Natural killer cell treated with Interleukin-12 subunit alpha and Interleukin-12 subunit beta and Interleukin-15 and Interleukin-18, amount 100 ng/mL, for 72 hours (primary cell): ENCODE measurements at regions not wholly inside any gene's neighbourhood (a gene's known extent, or its start where the extent isn't known, plus 50 kb on each side); places are given as distances from the start of the nearest gene placed in this dataset.

Experiments
- ATAC-seq, 2 donors: fragments of 150-1000 bp; cut with Tn5 transposase in 1 of 2; sonication (Bioruptor Pico), chemical (Tn5 transposase) in 1 of 2; 2 replicates each; pipeline ENCODE4 v1.10.0; 2021
- DNase-seq: peaks from one replicate; pipeline ENCODE4 v3.0.0; 2022; ENCODE audit warnings: low spot score
- H3K27ac Mint-ChIP-seq, 2 donors: 1 replicate in 1 of 2; 2 replicates in 1 of 2; pipeline ENCODE4 v1.8.0; 2022; ENCODE audit warnings: mixed read lengths in 2 of 2, mild to moderate bottlenecking in 1 of 2, moderate library complexity in 1 of 2
- H3K27me3 Mint-ChIP-seq, 2 donors: 1 replicate in 1 of 2; 2 replicates in 1 of 2; pipeline ENCODE4 v1.8.0; 2022; ENCODE audit warnings: mixed read lengths in 2 of 2
- H3K36me3 Mint-ChIP-seq: one replicate; pipeline ENCODE4 v1.8.0; 2022; ENCODE audit warnings: mixed read lengths
- H3K4me1 Mint-ChIP-seq, 2 donors: 1 replicate in 1 of 2; 2 replicates in 1 of 2; pipeline ENCODE4 v1.8.0; 2022; ENCODE audit warnings: low read depth in 2 of 2, mixed read lengths in 2 of 2, mild to moderate bottlenecking in 1 of 2
- H3K4me3 Mint-ChIP-seq: one replicate; pipeline ENCODE4 v1.8.0; 2022; ENCODE audit warnings: mixed read lengths
- H3K9me3 Mint-ChIP-seq: 2 replicates; pipeline ENCODE4 v1.8.0; 2022; ENCODE audit warnings: mixed read lengths

- no peaks in the 10 kb centered on the region for H3K36me3 Mint-ChIP-seq
- H3K27me3 Mint-ChIP-seq, result no peaks in the 10 kb centered on the region
Measured at GRCh38 chrX:4764888-4765287, 1051.4 kb upstream of the PRKX start.

GRCh38 chrX:4762196-4762595, 1048.7 kb upstream of the PRKX start:
- H3K27me3 Mint-ChIP-seq, result no peaks in the 10 kb centered on the region
- no peak for ATAC-seq
- no peak overlapping the region for H3K27ac Mint-ChIP-seq
- no peaks in the 10 kb centered on the region for H3K36me3 Mint-ChIP-seq
- H3K9me3 Mint-ChIP-seq, result peaks cover 20% of the 10 kb centered on the region
- DNase-seq, result no peak
- H3K4me1 Mint-ChIP-seq, result no peaks in the 10 kb centered on the region
- H3K4me3 Mint-ChIP-seq, result no peak overlapping the region

More at GRCh38 chrX:4764888-4765287, 1051.4 kb upstream of the PRKX start:
- no peaks in the 10 kb centered on the region for H3K4me1 Mint-ChIP-seq
- DNase-seq, result no peak
- H3K4me3 Mint-ChIP-seq, result no peak overlapping the region
- peaks cover 17% of the 10 kb centered on the region for H3K9me3 Mint-ChIP-seq
- no peak for ATAC-seq
- no peak overlapping the region for H3K27ac Mint-ChIP-seq

GRCh38 chrX:4754878-4755604, 1041.6 kb upstream of the PRKX start:
- Mint-ChIP-seq H3K4me3 (no peak overlapping the region), H3K27ac (no peak overlapping the region), H3K36me3 (no peaks in the 10 kb centered on the region), H3K9me3 (peaks cover 11% of the 10 kb centered on the region), H3K4me1 (no peaks in the 10 kb centered on the region), H3K27me3 (no peaks in the 10 kb centered on the region)
- no peak for DNase-seq
- ATAC-seq, result no peak

GRCh38 chrX:4741024-4741423, 1027.6 kb upstream of the PRKX start:
- ATAC-seq, result no peak
- H3K9me3 Mint-ChIP-seq, result peaks cover 3% of the 10 kb centered on the region
- DNase-seq, result no peak
- H3K27me3 Mint-ChIP-seq, result no peaks in the 10 kb centered on the region
- H3K4me3 Mint-ChIP-seq, result no peak overlapping the region
- no peak overlapping the region for H3K27ac Mint-ChIP-seq
- no peaks in the 10 kb centered on the region for H3K4me1 Mint-ChIP-seq
- no peaks in the 10 kb centered on the region for H3K36me3 Mint-ChIP-seq

GRCh38 chrX:4735299-4735698, 1021.9 kb upstream of the PRKX start:
- H3K4me3 Mint-ChIP-seq, result no peak overlapping the region
- H3K9me3 Mint-ChIP-seq, result peaks cover 4% of the 10 kb centered on the region
- H3K27ac Mint-ChIP-seq, result no peak overlapping the region
- H3K4me1 Mint-ChIP-seq, result no peaks in the 10 kb centered on the region
- DNase-seq (no peak), ATAC-seq (no peak)
- H3K36me3 Mint-ChIP-seq, result no peaks in the 10 kb centered on the region
- no peaks in the 10 kb centered on the region for H3K27me3 Mint-ChIP-seq

- H3K4me3 Mint-ChIP-seq, result no peak overlapping the region
- ATAC-seq (no peak), DNase-seq (no peak)
- H3K27ac Mint-ChIP-seq, result no peak overlapping the region
- no peaks in the 10 kb centered on the region for H3K36me3 Mint-ChIP-seq
- H3K9me3 Mint-ChIP-seq, result peaks cover 13% of the 10 kb centered on the region
- no peaks in the 10 kb centered on the region for H3K4me1 Mint-ChIP-seq
- H3K27me3 Mint-ChIP-seq, result no peaks in the 10 kb centered on the region
Measured at GRCh38 chrX:4710618-4711433, 997.4 kb upstream of the PRKX start.

GRCh38 chrX:4708970-4709760, 995.7 kb upstream of the PRKX start:
- H3K36me3 Mint-ChIP-seq, result no peaks in the 10 kb centered on the region
- H3K9me3 Mint-ChIP-seq, result peaks cover 12% of the 10 kb centered on the region

GRCh38 chrX:4706961-4707360, 993.5 kb upstream of the PRKX start:
- ATAC-seq, result no peak
- Mint-ChIP-seq H3K27me3 (no peaks in the 10 kb centered on the region), H3K36me3 (no peaks in the 10 kb centered on the region), H3K4me1 (no peaks in the 10 kb centered on the region), H3K27ac (no peak overlapping the region), H3K9me3 (peaks cover 12% of the 10 kb centered on the region), H3K4me3 (no peak overlapping the region)
- DNase-seq, result no peak

More at GRCh38 chrX:4708970-4709760, 995.7 kb upstream of the PRKX start:
- H3K27me3 Mint-ChIP-seq, result no peaks in the 10 kb centered on the region
- H3K4me1 Mint-ChIP-seq, result no peaks in the 10 kb centered on the region
- no peak overlapping the region for H3K27ac Mint-ChIP-seq
- ATAC-seq, result no peak
- no peak for DNase-seq
- no peak overlapping the region for H3K4me3 Mint-ChIP-seq

- ATAC-seq, result no peak
- H3K4me3 Mint-ChIP-seq, result no peak overlapping the region
- no peaks in the 10 kb centered on the region for H3K27me3 Mint-ChIP-seq
Measured at GRCh38 chrX:4690521-4690920, 977.1 kb upstream of the PRKX start.

GRCh38 chrX:4682636-4683035, 969.2 kb upstream of the PRKX start:
- no peak for DNase-seq

More at GRCh38 chrX:4690521-4690920, 977.1 kb upstream of the PRKX start:
- Mint-ChIP-seq H3K4me1 (no peaks in the 10 kb centered on the region), H3K27ac (no peak overlapping the region), H3K9me3 (peaks cover 16% of the 10 kb centered on the region), H3K36me3 (no peaks in the 10 kb centered on the region)
- DNase-seq, result no peak

GRCh38 chrX:4675686-4676300, 962.3 kb upstream of the PRKX start:
- Mint-ChIP-seq H3K27ac (no peak overlapping the region), H3K4me1 (no peaks in the 10 kb centered on the region), H3K4me3 (no peak overlapping the region), H3K27me3 (no peaks in the 10 kb centered on the region), H3K9me3 (peaks cover 7% of the 10 kb centered on the region), H3K36me3 (no peaks in the 10 kb centered on the region)
- DNase-seq (no peak), ATAC-seq (no peak)

More at GRCh38 chrX:4682636-4683035, 969.2 kb upstream of the PRKX start:
- Mint-ChIP-seq H3K36me3 (no peaks in the 10 kb centered on the region), H3K27ac (no peak overlapping the region), H3K9me3 (peaks cover 15% of the 10 kb centered on the region), H3K4me1 (no peaks in the 10 kb centered on the region), H3K4me3 (no peak overlapping the region), H3K27me3 (no peaks in the 10 kb centered on the region)
- ATAC-seq, result no peak

- no peaks in the 10 kb centered on the region for H3K27me3 Mint-ChIP-seq
- peaks cover 7% of the 10 kb centered on the region for H3K9me3 Mint-ChIP-seq
- H3K4me1 Mint-ChIP-seq, result no peaks in the 10 kb centered on the region
- H3K36me3 Mint-ChIP-seq, result no peaks in the 10 kb centered on the region
- DNase-seq (no peak), ATAC-seq (no peak)
- H3K27ac Mint-ChIP-seq, result no peak overlapping the region
- no peak overlapping the region for H3K4me3 Mint-ChIP-seq
Measured at GRCh38 chrX:4674028-4674782, 960.8 kb upstream of the PRKX start.

- H3K4me3 Mint-ChIP-seq, result no peak overlapping the region
- H3K36me3 Mint-ChIP-seq, result no peaks in the 10 kb centered on the region
- no peak for DNase-seq
- no peaks in the 10 kb centered on the region for H3K27me3 Mint-ChIP-seq
- H3K27ac Mint-ChIP-seq, result no peak overlapping the region
- no peaks in the 10 kb centered on the region for H3K4me1 Mint-ChIP-seq
- no peak for ATAC-seq
- peaks cover 14% of the 10 kb centered on the region for H3K9me3 Mint-ChIP-seq
Measured at GRCh38 chrX:4671344-4671743, 957.9 kb upstream of the PRKX start.
